ENCODE measurements at regions not wholly inside any gene's neighbourhood (a gene's known extent, or its start where the extent isn't known, plus 50 kb on each side); places are given as distances from the start of the nearest gene placed in this dataset.

DNA sequence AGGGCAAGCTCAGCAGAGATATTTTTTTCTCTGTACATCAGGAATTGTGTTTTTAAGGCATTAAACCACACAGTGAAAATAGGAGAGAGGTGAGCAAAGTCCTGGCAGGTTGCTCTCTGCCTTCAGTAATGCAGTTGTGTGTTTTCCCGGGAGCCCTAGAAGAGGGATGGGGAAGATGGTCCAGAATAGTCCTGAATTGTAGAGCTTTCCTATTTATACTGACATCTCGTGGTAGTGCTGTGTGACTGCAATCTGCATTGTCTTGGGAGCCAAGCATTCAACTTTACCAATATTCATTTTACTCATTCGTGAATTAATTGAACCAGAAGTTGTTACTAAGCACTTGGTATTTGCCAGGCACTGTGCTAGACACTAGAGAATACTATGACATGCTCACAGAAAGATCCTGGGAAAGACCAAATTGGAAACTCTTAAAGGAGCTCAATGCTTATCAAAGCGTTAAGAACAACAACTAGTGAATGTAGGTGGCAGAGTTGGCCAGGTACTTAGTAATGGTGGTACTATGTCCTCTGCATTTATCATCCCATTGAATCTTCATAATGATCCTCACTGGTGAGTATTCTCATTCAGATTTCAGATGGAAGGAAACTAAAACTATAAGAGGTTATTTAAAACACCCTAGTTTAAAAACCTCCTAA lies 214.6 kb downstream of the TRIB2 start:
- peak in 1 of 2 experiments; percentile 62 for DNase-seq

DNA sequence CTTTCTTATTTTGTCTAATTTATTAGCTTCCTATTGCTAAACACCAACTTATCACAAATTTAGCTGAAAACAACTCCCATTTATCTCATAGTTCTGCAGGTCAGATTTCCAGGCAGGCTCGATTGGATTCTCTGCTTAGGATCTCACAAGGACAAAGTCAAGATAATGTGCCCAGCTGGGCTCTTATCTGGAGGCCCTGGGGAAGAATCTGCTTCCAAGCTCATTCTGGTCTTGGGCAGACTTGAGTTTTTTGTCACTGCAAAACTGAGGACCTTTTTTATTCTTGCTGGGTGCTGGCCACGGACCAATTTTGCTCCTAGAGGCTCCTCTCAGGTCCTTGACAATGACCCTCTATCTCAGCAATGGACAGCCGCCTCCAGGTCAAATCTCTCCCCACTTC lies 215.5 kb downstream of the TRIB2 start:
- DNase-seq = no peak

GRCh38 chr2:12934146-12934756 lies 217.5 kb downstream of the TRIB2 start:
- no peak for DNase-seq

GRCh38 chr2:12935222-12935621 lies 218.5 kb downstream of the TRIB2 start:
- DNase-seq = no peak

- no peak for DNase-seq
These were observed 219.1 kb downstream of the TRIB2 start for GRCh38 chr2:12935796-12936195.

DNA sequence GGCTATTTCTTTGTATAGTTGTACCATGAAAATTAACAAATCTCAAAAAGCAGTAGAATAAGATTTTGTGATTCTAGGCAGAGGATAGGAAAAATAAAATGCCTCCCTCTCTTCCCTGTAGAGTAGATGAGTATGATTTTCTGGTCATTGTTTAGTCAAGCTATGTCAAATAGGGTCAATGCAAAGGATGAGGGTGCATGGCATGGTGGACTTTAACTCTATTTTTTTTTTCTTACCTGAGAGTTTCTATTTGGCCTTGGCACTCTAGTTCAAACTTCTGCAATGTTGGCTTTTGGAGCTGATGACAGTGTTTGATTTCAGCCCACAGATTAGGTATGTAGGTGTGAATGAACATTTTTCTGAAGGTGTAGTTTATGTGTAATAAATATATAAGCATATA lies 224.5 kb downstream of the TRIB2 start:
- DNase-seq = no peak

- no peak for DNase-seq
These were observed 231.7 kb downstream of the TRIB2 start for GRCh38 chr2:12948231-12948960.

- no peak for DNase-seq
These were observed 232.2 kb downstream of the TRIB2 start for GRCh38 chr2:12948961-12949353.

GRCh38 chr2:12949406-12949805 lies 232.7 kb downstream of the TRIB2 start:
- no peak for DNase-seq

- no peak for DNase-seq
These were observed 233.4 kb downstream of the TRIB2 start for GRCh38 chr2:12950174-12950573.

- DNase-seq = peak in 1 of 2 experiments; percentile 54
These were observed 234.4 kb downstream of the TRIB2 start for GRCh38 chr2:12950957-12951656.

GRCh38 chr2:12951657-12951973 lies 234.9 kb downstream of the TRIB2 start:
- DNase-seq = no peak

- DNase-seq = no peak
These were observed 236.9 kb downstream of the TRIB2 start for GRCh38 chr2:12953596-12953995.

DNA sequence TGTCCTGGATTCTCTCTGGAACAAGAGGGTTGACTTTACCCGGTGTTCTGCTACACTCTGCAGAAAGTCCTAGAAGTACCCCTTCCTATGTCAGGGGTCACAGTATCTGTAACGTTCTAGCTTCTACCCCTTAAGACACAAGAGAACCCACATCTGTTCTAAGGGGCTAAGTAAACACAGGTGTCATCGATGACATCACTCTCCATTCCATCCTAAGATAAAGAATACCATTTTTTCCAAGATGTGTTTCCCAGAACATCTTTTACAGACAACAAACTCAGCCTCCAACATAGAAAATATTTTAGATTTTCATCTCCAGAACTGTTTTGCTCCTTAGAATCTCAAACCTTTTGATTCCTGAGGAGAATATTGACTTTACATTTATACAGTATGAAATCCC lies 239.1 kb downstream of the TRIB2 start:
- no peak for DNase-seq

DNA sequence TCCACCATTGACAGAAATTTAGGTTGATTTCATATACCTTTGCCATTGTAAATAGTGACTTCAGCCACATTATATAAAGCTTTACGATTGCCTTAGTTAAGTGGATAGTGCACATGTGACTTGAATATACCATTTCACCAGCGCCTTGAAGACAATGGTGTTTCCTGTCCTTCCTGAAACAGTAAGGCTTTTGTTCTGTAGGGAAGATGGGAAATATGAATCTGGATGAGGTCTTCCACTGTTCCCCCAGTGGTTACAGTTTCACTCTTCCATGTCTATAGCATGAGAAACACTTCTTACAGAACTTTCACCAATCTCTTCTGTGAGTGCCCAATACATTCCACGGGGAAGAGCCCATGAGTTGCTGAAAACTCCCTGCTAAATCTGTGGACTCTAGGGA lies 240.5 kb downstream of the TRIB2 start:
- DNase-seq = no peak

DNA sequence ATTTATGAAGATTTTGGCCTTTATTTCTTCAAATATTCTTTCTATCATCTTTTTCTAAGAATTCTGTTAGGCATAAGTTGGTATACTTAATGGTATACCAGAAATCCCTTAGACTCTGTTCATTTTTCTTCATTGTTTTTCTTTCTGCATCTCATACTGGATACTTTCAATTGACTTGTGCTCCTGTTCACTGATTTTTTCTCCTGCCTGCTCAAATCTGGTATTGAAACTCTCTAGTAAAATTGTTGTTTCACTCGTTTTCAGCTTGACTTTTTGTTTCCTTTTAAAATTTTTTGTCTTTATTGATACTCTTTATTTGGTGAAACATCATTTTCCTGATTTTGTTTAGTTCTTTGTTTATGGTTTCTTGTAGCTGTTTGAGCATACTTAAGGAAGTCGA lies 243.2 kb downstream of the TRIB2 start:
- DNase-seq = no peak

- no peak for DNase-seq
These were observed 243.9 kb downstream of the TRIB2 start for GRCh38 chr2:12960671-12961070.

DNA sequence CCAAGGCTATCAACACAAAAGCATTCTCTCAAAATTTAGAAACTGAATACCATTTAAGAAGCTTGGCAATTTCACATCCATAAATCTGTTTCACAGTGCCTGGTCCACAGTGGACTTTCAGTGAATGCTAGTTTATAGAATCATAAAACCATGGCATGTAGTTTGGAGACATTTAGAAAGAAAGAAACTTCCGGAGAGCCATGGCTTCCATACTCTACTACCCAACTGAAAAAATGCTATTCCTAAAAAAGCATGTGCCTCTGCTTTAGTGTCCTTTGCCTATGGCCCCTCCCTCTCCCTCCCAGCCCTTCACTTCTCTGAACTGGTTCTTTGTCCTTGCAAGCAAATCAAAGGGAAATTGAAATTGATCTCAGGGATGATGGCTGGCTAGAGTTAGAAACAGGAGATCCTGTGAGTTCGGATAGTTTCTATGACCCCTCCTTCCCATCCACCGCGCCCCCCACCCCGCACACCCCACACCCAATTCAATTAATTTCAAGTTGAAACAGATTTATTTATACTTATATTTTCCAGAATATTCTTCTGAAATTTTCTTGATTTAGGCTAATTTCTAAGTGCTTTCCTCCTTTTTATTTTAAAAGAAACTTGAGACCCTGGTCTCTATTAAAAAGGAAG lies 248.3 kb downstream of the TRIB2 start:
- no peak for DNase-seq

- DNase-seq = peak in 1 of 2 experiments; percentile 64
These were observed 249.0 kb downstream of the TRIB2 start for GRCh38 chr2:12965540-12966269.

DNA sequence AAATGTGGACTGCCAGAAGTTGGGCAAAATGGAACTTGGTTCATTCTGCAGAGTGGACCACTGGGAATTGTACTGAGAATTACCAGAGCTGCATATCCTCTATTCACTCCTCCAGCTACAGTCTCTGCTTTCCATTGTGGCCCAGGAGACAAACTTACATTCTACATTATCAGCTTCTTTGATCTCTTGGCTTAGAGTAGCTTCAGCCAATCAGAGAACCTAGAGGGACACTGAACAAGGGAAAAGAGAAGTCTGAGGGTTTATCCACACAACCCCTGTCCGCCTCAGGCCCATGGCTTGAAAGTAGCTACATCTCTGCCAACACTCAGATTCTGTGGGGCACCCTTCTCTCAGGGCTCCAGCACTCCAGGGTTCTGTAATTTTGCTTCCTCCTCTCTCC lies 251.1 kb downstream of the TRIB2 start:
- no peak for DNase-seq

DNA sequence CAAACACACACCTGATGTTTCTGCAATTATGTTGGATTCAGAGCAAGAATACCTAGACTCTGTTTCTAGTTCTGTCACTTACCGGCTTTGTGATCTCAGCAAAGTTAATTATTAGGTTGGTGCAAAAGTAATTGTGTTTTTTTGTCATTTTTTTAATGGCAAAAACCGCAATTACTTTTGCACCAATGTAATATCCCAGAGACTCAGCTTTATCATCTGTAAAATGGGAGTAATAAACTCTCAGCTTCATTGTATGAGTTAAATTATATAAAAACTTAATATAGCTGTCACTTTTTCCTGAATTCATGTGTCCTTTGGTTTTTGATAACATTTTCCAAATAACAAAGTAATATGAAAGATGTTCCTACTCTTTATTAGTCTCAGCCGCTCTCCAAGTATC lies 251.7 kb downstream of the TRIB2 start:
- no peak for DNase-seq

DNA sequence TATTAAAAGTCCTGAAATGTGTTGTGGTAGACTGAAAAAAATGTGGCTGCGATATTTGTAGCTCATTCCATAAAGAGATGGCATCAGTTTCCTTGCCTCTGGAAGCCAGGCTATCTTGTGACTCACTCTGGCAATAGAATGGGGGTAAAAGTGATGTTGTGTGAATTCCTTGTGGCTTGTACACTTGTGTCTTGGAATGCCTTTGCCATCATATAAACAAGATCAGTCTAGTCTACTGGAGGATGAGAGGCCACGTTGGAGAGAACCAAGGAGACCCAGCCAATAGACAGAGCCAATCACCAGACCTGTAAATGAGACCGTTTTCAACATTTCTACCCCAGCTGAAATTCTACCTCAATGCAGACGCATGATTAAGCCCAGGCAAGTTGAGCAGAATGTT lies 254.1 kb downstream of the TRIB2 start:
- no peak for DNase-seq

Measured in SW 1271 (cell line).